AG04449 (cell line): ENCODE measurements at regions not wholly inside any gene's neighbourhood (a gene's known extent, or its start where the extent isn't known, plus 50 kb on each side); places are given as distances from the start of the nearest gene placed in this dataset.

Experiments
- CTCF ChIA-PET: fragments of 350-600 bp; formaldehyde crosslinking; extraction: SDS; loops from one replicate; lab custom pipeline; 2021; ENCODE audit warnings: antibody characterized with exemption; lab: Yijun Ruan, JAX
- POLR2A ChIA-PET: fragments of 400-600, 350-600 bp; formaldehyde crosslinking; extraction: SDS; loops from one replicate; lab custom pipeline; 2020; ENCODE audit warnings: antibody characterized with exemption, inconsistent platforms; lab: Yijun Ruan, JAX
- DNase-seq: peaks from one replicate; pipeline ENCODE4 v3.0.0-alpha.2; 2010; ENCODE audit warnings: low read depth, low spot score
- H3K4me3 ChIP-seq: 2 replicates; pipeline ENCODE4 v1.5.1; 2011; ENCODE audit warnings: low read depth, mild to moderate bottlenecking, control low read depth, low read length
- CTCF ChIP-seq: IDR thresholded peaks from one replicate; pipeline ENCODE4 v1.5.1; 2011; ENCODE audit warnings: mild to moderate bottlenecking, moderate library complexity, low read length, control low read depth, inconsistent platforms; ENCODE audit not compliant: insufficient read depth; ENCODE audit errors: missing control alignments

GRCh38 chr4:186017801-186018200 lies 51.2 kb upstream of the TLR3 start:
- TF ChIP-seq CTCF, result no peak
- DNase-seq, result no peak
- ChIA-PET POLR2A (no interaction called here), CTCF (interaction anchor here (1.6 to 6.5 kb wide), 5 partner anchors 14 to 376 kb away, joined by 4 to 155 read pairs (median 5); no protein-coding TSS in a partner anchor)
- no peak overlapping the region for H3K4me3 ChIP-seq

- POLR2A ChIA-PET, result no interaction called here
- CTCF ChIA-PET, result interaction anchor here (0.7 to 6.5 kb wide), 8 partner anchors 14 to 420 kb away, joined by 3 to 155 read pairs (median 5); no protein-coding TSS in a partner anchor
- DNase-seq, result no peak
- no peak for TF ChIP-seq CTCF
- H3K4me3 ChIP-seq, result no peak overlapping the region
These were observed 50.7 kb upstream of the TLR3 start for GRCh38 chr4:186018261-186018660.

GRCh38 chr4:186018784-186019183 lies 50.2 kb upstream of the TLR3 start:
- ChIA-PET POLR2A (no interaction called here), CTCF (interaction anchor here (0.7 to 6.5 kb wide), 9 partner anchors 12 to 421 kb away, joined by 3 to 155 read pairs (median 5); no protein-coding TSS in a partner anchor)
- no peak for DNase-seq
- TF ChIP-seq CTCF, result no peak
- H3K4me3 ChIP-seq, result no peak overlapping the region
